HEK293 (cell line): ENCODE measurements at regions not wholly inside any gene's neighbourhood (a gene's known extent, or its start where the extent isn't known, plus 50 kb on each side); places are given as distances from the start of the nearest gene placed in this dataset.

Source experiments
- TF ChIP-seq, protein P1 (sequence below): fragments of 450-650 bp; formaldehyde crosslinking; IDR thresholded peaks from 2 replicates; pipeline ENCODE4 v1.5.1; 2016; ENCODE audit warnings: missing biosample characterization, missing genetic modification characterization
- TF ChIP-seq, protein P2 (sequence below): fragments of 450-650 bp; formaldehyde crosslinking; IDR thresholded peaks from 2 replicates; pipeline ENCODE4 v1.5.1; 2016; ENCODE audit warnings: missing biosample characterization, missing genetic modification characterization

DNA sequence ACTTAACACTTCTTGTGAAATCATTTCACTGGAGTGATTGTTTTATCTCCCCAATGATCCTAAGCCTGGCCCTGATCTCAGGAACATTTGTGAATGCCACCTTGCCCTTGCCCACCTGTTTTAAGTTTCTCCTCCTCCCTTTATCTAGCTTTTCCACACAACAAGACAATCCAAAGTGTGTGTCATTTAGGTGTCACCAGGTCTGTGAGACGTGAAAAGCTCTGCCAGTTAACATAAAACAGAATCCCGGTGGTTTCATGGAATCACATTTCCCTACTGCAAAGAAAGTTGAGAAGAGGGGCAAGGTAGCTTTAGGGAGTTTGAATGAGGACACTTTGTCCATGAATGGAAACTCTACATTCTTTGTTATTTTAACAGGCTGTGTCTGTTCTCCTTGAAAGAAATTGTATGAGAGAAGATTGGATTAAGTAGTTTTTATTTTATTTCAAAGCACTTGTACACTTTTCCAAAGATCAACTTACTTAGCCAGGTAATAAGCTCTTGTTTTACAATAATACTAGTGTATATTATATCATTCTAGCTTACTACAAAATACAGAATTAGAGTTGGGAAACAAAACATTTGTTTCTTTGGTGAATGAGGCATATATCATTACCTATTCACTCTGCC lies 239.0 kb downstream of the ISL1 start:
- TF ChIP-seq, protein P1, sequence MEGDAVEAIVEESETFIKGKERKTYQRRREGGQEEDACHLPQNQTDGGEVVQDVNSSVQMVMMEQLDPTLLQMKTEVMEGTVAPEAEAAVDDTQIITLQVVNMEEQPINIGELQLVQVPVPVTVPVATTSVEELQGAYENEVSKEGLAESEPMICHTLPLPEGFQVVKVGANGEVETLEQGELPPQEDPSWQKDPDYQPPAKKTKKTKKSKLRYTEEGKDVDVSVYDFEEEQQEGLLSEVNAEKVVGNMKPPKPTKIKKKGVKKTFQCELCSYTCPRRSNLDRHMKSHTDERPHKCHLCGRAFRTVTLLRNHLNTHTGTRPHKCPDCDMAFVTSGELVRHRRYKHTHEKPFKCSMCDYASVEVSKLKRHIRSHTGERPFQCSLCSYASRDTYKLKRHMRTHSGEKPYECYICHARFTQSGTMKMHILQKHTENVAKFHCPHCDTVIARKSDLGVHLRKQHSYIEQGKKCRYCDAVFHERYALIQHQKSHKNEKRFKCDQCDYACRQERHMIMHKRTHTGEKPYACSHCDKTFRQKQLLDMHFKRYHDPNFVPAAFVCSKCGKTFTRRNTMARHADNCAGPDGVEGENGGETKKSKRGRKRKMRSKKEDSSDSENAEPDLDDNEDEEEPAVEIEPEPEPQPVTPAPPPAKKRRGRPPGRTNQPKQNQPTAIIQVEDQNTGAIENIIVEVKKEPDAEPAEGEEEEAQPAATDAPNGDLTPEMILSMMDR, result no peak
- TF ChIP-seq, protein P2, sequence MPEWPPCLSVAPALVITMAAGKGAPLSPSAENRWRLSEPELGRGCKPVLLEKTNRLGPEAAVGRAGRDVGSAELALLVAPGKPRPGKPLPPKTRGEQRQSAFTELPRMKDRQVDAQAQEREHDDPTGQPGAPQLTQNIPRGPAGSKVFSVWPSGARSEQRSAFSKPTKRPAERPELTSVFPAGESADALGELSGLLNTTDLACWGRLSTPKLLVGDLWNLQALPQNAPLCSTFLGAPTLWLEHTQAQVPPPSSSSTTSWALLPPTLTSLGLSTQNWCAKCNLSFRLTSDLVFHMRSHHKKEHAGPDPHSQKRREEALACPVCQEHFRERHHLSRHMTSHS (tag by site-specific recombination), result no peak
